SK-MEL-5 (cell line): ENCODE measurements at regions not wholly inside any gene's neighbourhood (a gene's known extent, or its start where the extent isn't known, plus 50 kb on each side); places are given as distances from the start of the nearest gene placed in this dataset.
A peak's percentile ranks its signal among the peaks of the same experiment; 100 is the strongest.

Experiments used
- DNase-seq: peaks from one replicate; pipeline ENCODE4 v3.0.0-alpha.2; 2016; ENCODE audit warnings: low read depth, low spot score
- in situ Hi-C: cut with HindIII; loops from 2 replicates; pipeline ENCODE4 v1.10.0; 2016; ENCODE audit warnings: low sequenced_read_pairs, high pct_unique_total_duplicates, low pct_unique_long_range_greater_than_20kb

DNA sequence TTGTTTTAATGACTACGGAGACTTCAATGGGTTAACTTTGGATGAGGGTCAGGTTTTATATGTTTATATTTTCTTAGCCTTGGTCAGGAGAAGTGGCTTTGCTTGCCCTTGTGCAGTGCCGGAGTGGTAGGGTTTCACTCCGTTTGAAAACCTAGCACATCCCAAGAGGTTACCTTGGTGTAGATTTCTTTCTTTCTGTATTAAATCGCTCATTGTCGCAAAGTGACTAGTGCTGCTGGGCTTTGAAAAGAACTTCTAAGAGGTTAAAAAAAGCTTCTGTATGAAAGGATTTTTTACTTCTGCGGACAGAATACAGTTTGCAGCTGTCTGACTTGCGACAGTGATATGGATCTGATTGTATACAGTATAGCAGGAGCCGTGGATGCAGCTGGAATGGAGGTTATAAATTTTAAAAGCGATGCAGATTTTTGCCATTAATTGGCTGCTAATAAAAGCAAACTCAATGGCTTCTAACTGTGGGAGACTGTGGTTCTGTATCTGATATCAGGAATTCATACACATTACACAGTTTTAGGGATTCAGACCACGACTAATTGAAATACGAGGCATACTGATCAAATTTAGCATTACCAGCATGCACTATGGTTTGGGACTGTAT lies 340.9 kb upstream of the PITX2 start:
- in situ Hi-C loops = no loop called here
- no peak for DNase-seq

DNA sequence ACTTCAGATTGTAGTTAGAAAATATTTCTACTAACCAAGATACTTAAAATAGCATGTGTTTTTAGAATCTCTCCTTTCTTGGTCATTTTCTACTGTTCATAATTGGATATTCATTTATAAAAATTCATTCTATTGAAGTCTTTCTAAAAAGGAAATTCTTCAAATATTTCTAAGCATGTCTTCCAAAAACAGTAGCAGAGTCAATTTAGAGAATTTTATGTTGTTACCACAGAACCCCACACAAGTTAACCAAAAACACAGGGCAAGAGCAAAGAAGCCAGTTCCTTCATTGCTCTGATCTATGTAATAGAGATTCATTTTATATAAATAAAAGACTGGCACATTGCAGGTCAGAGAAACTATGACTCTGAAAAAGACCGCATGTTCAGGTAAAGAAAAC lies 345.1 kb upstream of the PITX2 start:
- in situ Hi-C loops = no loop called here
- DNase-seq = no peak

- peak; percentile 71 for DNase-seq
- in situ Hi-C loops = no loop called here
These were observed 347.8 kb upstream of the PITX2 start for GRCh38 chr4:110970642-110971041.

DNA sequence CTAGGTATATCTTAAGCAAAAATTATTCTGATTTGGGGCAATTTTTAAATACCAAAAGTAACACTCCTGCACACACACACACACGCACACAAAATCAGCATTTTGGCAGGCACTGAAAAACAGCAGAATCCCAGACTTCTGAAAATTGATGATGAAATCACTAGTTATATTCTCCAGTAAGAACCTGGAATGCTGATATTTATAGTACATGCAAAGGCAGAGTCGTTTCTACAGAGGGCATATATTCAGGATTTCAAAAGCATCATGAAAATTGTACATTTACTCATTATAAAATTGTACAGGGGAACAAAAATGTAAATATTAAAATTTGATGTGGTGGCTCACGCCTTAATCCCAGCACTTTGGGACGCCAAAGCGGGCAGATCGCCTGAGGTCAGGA lies 352.5 kb upstream of the PITX2 start:
- DNase-seq = no peak
- in situ Hi-C loops = no loop called here

DNA sequence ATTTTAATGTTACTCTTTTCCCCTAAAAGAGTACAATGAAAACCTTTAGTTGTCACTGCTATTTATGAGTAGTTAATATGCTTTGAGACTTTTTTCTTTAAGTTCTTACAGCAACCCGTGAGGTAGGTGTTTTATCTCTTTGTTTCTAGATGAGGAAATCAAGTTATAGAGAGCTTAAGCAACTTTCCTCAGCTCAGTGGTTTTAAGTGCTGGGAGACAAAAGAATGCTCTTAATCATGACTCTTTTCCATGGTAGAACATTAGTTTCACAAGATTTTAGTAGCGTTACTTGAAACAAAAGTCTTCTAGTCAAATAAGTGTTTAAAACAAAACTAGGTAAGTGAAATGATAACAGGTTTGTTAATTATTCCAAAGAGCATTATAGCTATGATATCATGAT lies 354.7 kb upstream of the PITX2 start:
- in situ Hi-C loops = no loop called here
- no peak for DNase-seq

DNA sequence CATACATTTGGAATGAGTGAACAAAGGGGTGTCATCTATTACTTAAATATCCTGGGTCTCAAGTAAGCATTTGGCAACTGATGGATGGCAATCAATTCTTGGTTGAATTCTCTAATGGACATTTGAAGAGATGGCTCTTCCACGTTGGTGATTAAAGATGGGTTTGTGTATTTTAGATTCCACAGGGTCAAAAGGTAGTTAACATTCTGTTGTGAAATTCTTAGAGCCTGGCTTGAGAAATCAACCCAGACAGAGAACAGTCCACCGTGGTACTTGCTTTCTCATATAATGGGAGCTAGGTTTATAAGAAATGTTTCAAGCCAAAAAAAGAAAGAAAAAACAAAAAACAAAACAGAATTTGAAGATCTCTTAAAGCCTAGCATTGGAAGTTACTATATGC lies 355.9 kb upstream of the PITX2 start:
- in situ Hi-C loops = no loop called here
- no peak for DNase-seq

DNA sequence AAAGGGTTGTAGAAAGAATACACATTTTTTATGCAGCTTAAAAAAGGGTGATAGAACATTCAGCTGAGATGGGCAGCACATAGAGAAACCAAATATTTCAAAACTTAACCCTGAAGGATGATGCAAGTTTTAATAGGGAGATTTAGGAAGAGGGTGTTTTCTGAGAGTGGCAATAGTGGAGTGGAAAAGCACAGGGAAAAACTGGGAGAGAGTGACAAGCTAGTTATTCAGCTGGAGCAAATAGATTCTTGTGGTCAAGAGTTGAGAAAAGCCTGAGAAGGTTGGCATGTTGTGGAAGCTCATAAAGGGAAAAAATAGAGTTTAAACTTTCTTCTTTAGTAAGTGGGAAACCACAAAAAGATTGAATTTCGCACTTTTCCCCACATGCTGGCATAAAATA lies 359.6 kb upstream of the PITX2 start:
- in situ Hi-C loops = no loop called here

GRCh38 chr4:110988722-110989121 lies 365.8 kb upstream of the PITX2 start:
- in situ Hi-C loops = no loop called here
- DNase-seq = no peak

More for the DNA sequence above, 359.6 kb upstream of the PITX2 start:
- no peak for DNase-seq

DNA sequence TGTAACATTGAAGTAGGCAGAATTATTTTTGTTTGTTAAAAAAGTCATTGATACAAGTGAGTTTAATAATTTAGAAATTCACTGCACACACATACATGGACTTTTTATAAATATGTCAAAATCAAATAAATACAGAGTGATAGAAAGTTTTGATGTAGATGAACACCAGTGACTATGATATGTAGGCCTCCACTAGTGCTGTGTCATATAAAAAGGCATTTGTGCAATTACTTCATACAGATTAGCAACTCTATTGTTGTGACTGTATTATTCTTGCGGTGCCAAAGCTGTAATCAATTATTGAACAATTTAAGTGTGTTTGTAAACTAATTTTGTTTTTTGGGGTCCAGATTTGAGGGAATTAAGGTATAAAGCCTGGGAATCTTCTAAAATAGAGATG lies 366.2 kb upstream of the PITX2 start:
- in situ Hi-C loops = no loop called here

DNA sequence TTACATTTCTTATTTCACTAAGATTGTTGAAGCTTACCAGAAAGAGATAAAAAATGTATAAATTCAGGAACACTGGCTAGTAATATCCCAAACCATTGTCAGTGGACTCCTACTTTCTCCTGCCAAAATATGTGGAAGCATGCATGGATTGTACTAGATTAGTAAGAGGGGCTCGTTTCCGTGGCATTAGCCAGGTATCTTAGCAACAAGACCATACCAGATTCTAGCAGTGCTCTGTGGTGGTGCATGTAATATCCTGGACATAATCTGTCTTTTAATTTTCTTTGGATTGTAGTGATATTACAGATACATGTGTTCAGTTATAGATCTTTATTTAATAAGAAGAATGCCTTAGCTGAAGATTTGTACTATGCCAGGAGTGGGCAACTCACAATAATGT lies 371.9 kb upstream of the PITX2 start:
- no peak for DNase-seq
- in situ Hi-C loops = no loop called here

More for the DNA sequence above, 366.2 kb upstream of the PITX2 start:
- DNase-seq = no peak

DNA sequence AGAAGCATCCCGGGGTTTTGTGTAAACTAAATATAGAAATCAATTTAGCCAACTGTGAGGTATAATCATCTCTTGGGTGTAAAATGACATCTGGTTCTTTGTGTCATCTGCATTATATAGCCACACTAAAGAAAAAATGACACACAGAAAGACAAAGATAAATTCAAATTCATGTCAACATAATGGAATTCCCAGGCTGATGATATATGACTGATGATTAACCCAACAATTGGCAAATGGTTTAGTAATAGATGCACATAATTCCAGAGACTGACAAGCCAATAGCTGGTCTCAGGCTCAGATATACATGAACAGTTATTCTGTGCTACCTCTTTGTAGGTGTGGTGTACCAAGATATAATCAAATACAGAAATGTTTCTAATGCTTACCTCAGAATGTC lies 375.4 kb upstream of the PITX2 start:
- DNase-seq = no peak
- in situ Hi-C loops = no loop called here

DNA sequence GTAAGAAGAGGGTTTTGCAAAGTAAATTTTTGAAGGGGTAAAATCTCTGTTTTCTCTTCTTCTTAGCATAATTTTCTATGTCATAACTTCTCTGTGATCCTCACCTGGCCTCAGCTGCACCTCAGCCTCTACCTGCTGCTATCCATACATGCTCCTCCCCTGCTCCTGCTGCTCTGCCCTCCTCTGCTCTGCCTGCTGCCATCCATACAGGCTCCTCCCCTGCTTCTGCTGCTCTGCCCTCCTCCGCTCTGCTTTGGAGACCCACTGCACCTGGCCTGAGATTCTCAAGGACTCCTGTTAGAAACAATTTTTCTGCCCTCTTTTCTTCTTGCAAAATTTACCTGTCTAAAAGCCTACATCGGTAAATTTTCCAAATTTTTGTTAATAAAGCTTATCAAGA lies 388.6 kb upstream of the PITX2 start:
- no peak for DNase-seq
- in situ Hi-C loops = no loop called here

GRCh38 chr4:111013846-111014245 lies 391.0 kb upstream of the PITX2 start:
- in situ Hi-C loops = no loop called here
- no peak for DNase-seq

- DNase-seq = no peak
- in situ Hi-C loops = no loop called here
These were observed 391.7 kb upstream of the PITX2 start for GRCh38 chr4:111014537-111014936.

- DNase-seq = no peak
- in situ Hi-C loops = no loop called here
These were observed 393.5 kb upstream of the PITX2 start for GRCh38 chr4:111016416-111016815.

DNA sequence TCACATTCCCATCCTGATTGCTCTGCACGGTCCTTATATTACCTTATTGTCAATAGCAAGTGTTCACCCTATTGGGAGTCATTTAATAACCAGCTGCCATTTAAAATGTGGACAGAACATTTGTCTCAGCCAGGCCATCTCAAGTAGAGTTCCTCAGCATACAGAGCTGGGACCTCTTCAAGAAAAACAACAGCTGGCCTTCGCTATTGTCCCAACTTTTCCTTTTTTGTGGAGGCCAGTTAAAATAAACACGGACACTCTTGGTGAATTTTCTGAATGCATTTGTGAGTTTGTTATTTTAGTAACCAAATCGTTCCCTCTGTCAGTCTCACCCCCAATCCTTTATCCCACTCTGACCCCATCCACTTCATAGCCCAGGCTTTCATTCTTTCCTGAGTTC lies 395.3 kb upstream of the PITX2 start:
- no peak for DNase-seq
- in situ Hi-C loops = no loop called here

- DNase-seq = no peak
These were observed 397.6 kb upstream of the PITX2 start for GRCh38 chr4:111020476-111020875.

DNA sequence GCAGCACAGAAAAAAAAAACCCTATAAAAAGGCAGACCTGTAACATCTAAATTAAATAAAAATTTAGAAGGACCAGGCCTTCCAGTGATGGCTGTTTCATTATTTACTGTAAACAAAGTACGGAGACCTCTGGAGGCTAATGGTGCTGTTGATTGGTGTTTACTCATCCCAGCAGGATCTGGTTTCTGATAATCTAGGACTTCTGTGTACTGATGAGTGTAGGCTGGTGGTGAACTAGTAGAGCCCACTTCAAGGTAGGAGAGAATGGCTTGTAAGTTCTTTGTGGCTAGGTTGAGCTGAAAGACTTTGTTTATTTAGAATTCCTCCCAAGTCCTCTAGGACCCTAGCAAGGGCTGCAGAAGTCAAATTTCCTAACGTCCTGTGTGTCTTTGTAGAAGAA lies 398.1 kb upstream of the PITX2 start:
- in situ Hi-C loops = no loop called here
- DNase-seq = no peak

More at GRCh38 chr4:111020476-111020875, 397.6 kb upstream of the PITX2 start:
- in situ Hi-C loops = no loop called here

DNA sequence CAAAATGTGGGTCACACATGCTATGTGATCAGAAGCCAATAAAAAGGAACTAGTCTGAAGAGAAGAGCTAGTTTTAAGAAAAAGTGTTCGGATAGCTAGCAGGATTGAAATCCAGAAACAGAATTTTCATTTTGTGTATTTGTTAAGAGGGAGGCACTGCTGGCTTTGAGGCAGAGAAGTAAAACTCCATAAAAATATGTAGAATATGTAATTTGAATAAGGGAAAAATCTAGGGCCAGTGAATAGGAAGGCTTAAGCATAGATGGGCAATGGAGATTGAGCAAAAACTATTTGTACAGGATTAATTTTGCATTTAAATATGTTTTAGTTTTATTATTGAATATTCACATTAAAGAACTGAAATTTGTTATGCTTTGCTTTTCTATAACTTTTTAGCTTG lies 399.9 kb upstream of the PITX2 start:
- no peak for DNase-seq
- in situ Hi-C loops = no loop called here

GRCh38 chr4:111027526-111027925 lies 404.6 kb upstream of the PITX2 start:
- DNase-seq = no peak
- in situ Hi-C loops = no loop called here
